Parathyroid adenoma (tissue), 2 donors: ENCODE measurements at regions not wholly inside any gene's neighbourhood (a gene's known extent, or its start where the extent isn't known, plus 50 kb on each side); places are given as distances from the start of the nearest gene placed in this dataset.

Experiments
- H2AFZ ChIP-seq: fragments of 300-600 bp; sonication (generic); one replicate; pipeline ENCODE4 v1.7.0; 2017; ENCODE audit warnings: antibody characterized with exemption, mild to moderate bottlenecking
- H3K27ac ChIP-seq: fragments of 300-600 bp; sonication (generic); one replicate; pipeline ENCODE4 v1.7.0; 2017
- H3K27me3 ChIP-seq: fragments of 300-600 bp; sonication (generic); one replicate; pipeline ENCODE4 v1.7.0; 2017; ENCODE audit warnings: low read length; ENCODE audit not compliant: control insufficient read depth, insufficient read depth
- H3K36me3 ChIP-seq: fragments of 300-600 bp; sonication (generic); one replicate; pipeline ENCODE4 v1.7.0; 2017; ENCODE audit warnings: low read length; ENCODE audit not compliant: control insufficient read depth, insufficient read depth
- H3K4me1 ChIP-seq: fragments of 300-600 bp; sonication (generic); one replicate; pipeline ENCODE4 v1.7.0; 2017; ENCODE audit warnings: control low read depth
- H3K4me2 ChIP-seq: fragments of 300-600 bp; sonication (generic); one replicate; pipeline ENCODE4 v1.7.0; 2017; ENCODE audit warnings: low read length
- H3K4me3 ChIP-seq: fragments of 300-600 bp; sonication (generic); one replicate; pipeline ENCODE4 v1.7.0; 2017; ENCODE audit warnings: low read depth, low read length
- H3K79me2 ChIP-seq: fragments of 300-600 bp; sonication (generic); one replicate; pipeline ENCODE4 v1.7.0; 2017; ENCODE audit warnings: control low read depth
- H3K9ac ChIP-seq: fragments of 300-600 bp; sonication (generic); one replicate; pipeline ENCODE4 v1.7.0; 2017; ENCODE audit warnings: mild to moderate bottlenecking
- H3K9me3 ChIP-seq: fragments of 300-600 bp; sonication (generic); one replicate; pipeline ENCODE4 v1.7.0; 2017; ENCODE audit warnings: low read length; ENCODE audit not compliant: control insufficient read depth
- CTCF ChIP-seq: fragments of 300-600 bp; sonication (generic); IDR thresholded peaks from one replicate; pipeline ENCODE4 v1.7.0; 2017; ENCODE audit warnings: antibody characterized with exemption, mild to moderate bottlenecking
- donor health status: primary hyperparathyroidism.

DNA sequence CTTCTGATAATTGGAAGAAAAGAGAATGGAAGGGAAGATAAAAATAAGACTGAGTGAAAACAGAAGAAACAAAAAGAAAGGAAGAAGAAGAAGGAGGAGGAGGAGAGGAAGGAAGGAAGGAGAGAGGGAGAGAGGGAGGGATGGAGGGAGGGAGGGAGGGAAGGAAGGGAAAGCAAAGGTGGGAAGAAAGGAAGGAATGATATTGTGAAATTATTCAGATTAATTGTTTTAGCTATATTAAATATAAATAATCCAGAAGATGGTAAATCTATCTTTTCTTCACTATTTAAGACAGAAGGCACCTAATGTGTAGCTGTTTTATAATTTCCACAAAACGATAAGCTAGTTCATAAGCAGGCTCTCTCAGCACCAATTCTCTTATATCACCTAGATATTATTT is 191.3 kb upstream of the LRRC7 start:
- no peak overlapping the region for H3K9ac ChIP-seq
- TF ChIP-seq CTCF = no peak
- no peak overlapping the region for H3K4me3 ChIP-seq
- H3K9me3 ChIP-seq = no peaks in the 10 kb centered on the region
- H3K4me1 ChIP-seq = no peaks in the 10 kb centered on the region
- H3K79me2 ChIP-seq = no peaks in the 10 kb centered on the region
- H3K27me3 ChIP-seq = no peaks in the 10 kb centered on the region
- no peaks in the 10 kb centered on the region for H3K36me3 ChIP-seq
- H3K4me2 ChIP-seq = no peak overlapping the region
- no peak overlapping the region for H2AFZ ChIP-seq
- no peak overlapping the region for H3K27ac ChIP-seq

GRCh38 chr1:69377507-69377906 is 190.2 kb upstream of the LRRC7 start:
- Histone ChIP-seq H3K9ac (no peak overlapping the region), H3K27me3 (no peaks in the 10 kb centered on the region), H3K36me3 (no peaks in the 10 kb centered on the region), H3K27ac (no peak overlapping the region), H3K4me3 (no peak overlapping the region), H3K9me3 (no peaks in the 10 kb centered on the region), H2AFZ (no peak overlapping the region), H3K4me2 (no peak overlapping the region), H3K4me1 (no peaks in the 10 kb centered on the region), H3K79me2 (no peaks in the 10 kb centered on the region)
- no peak for TF ChIP-seq CTCF

GRCh38 chr1:69388044-69388443 is 179.7 kb upstream of the LRRC7 start:
- no peaks in the 10 kb centered on the region for H3K4me1 ChIP-seq
- H3K4me3 ChIP-seq = no peak overlapping the region
- no peaks in the 10 kb centered on the region for H3K9me3 ChIP-seq
- H2AFZ ChIP-seq = no peak overlapping the region
- no peak overlapping the region for H3K4me2 ChIP-seq
- no peaks in the 10 kb centered on the region for H3K27me3 ChIP-seq
- H3K79me2 ChIP-seq = no peaks in the 10 kb centered on the region
- H3K27ac ChIP-seq = no peak overlapping the region
- no peak for TF ChIP-seq CTCF
- H3K9ac ChIP-seq = no peak overlapping the region
- H3K36me3 ChIP-seq = no peaks in the 10 kb centered on the region

GRCh38 chr1:69400128-69400527 is 167.6 kb upstream of the LRRC7 start:
- Histone ChIP-seq H2AFZ (no peak overlapping the region), H3K79me2 (no peaks in the 10 kb centered on the region), H3K9me3 (no peaks in the 10 kb centered on the region), H3K4me1 (no peaks in the 10 kb centered on the region), H3K27me3 (no peaks in the 10 kb centered on the region), H3K36me3 (no peaks in the 10 kb centered on the region), H3K9ac (no peak overlapping the region), H3K27ac (no peak overlapping the region), H3K4me2 (no peak overlapping the region), H3K4me3 (no peak overlapping the region)
- TF ChIP-seq CTCF = no peak

DNA sequence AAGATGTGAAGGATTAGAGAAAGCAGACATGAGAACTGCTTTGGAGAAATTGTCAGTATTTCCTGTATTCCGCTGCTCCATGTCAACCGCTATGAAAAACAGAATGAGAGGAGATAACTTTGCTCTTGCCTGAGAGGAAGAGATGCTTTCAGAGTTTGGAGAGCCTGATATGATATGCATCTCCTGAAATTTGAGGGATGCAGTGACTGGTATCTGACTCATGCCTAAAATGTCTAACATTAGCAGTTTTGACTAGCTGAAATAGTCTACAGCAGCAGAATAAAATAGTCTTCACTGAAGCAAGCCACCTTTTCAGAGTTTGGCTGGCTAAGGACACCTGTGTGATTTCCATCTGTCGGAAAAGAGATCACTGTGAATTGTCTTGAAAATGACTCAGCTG is 165.8 kb upstream of the LRRC7 start:
- no peak overlapping the region for H3K4me3 ChIP-seq
- no peaks in the 10 kb centered on the region for H3K79me2 ChIP-seq
- H3K9ac ChIP-seq = no peak overlapping the region
- H3K9me3 ChIP-seq = no peaks in the 10 kb centered on the region
- H3K4me2 ChIP-seq = no peak overlapping the region
- no peaks in the 10 kb centered on the region for H3K4me1 ChIP-seq
- no peaks in the 10 kb centered on the region for H3K36me3 ChIP-seq
- no peak overlapping the region for H3K27ac ChIP-seq
- H3K27me3 ChIP-seq = no peaks in the 10 kb centered on the region
- no peak overlapping the region for H2AFZ ChIP-seq
- no peak for TF ChIP-seq CTCF
